Liver (tissue), 3 donors: ENCODE measurements at regions not wholly inside any gene's neighbourhood (a gene's known extent, or its start where the extent isn't known, plus 50 kb on each side); places are given as distances from the start of the nearest gene placed in this dataset.

Source experiments
- CTCF ChIP-seq: fragments of 150-350 bp; IDR thresholded peaks from 2 replicates; pipeline ENCODE4 v1.5.1; 2017; ENCODE audit warnings: improper control_type of control experiment, low read depth, low read length; ENCODE audit not compliant: missing input control
- EGR1 ChIP-seq, 2 donors: IDR thresholded peaks; 2 replicates each; pipeline ENCODE4 v1.6.1; 2016 to 2018; ENCODE audit warnings: antibody characterized with exemption in 2 of 2, low read depth in 2 of 2
- JUND ChIP-seq, 2 donors: IDR thresholded peaks; 2 replicates each; pipeline ENCODE4 v1.6.1; 2016; ENCODE audit warnings: antibody characterized with exemption in 2 of 2
- RAD21 ChIP-seq, 2 donors: IDR thresholded peaks; 2 replicates each; pipeline ENCODE4 v1.6.1; 2016; ENCODE audit warnings: antibody characterized with exemption in 2 of 2, mild to moderate bottlenecking in 2 of 2
- TF ChIP-seq, protein P1 (sequence below): IDR thresholded peaks from 2 replicates; pipeline ENCODE4 v1.6.1; 2016; ENCODE audit warnings: antibody characterized with exemption, mild to moderate bottlenecking
- TF ChIP-seq, protein P2 (sequence below): IDR thresholded peaks from 2 replicates; pipeline ENCODE4 v1.6.1; 2016; ENCODE audit warnings: antibody characterized with exemption
- donor health status: healthy.
- donor health status: healthy.

- TF ChIP-seq, protein P1, sequence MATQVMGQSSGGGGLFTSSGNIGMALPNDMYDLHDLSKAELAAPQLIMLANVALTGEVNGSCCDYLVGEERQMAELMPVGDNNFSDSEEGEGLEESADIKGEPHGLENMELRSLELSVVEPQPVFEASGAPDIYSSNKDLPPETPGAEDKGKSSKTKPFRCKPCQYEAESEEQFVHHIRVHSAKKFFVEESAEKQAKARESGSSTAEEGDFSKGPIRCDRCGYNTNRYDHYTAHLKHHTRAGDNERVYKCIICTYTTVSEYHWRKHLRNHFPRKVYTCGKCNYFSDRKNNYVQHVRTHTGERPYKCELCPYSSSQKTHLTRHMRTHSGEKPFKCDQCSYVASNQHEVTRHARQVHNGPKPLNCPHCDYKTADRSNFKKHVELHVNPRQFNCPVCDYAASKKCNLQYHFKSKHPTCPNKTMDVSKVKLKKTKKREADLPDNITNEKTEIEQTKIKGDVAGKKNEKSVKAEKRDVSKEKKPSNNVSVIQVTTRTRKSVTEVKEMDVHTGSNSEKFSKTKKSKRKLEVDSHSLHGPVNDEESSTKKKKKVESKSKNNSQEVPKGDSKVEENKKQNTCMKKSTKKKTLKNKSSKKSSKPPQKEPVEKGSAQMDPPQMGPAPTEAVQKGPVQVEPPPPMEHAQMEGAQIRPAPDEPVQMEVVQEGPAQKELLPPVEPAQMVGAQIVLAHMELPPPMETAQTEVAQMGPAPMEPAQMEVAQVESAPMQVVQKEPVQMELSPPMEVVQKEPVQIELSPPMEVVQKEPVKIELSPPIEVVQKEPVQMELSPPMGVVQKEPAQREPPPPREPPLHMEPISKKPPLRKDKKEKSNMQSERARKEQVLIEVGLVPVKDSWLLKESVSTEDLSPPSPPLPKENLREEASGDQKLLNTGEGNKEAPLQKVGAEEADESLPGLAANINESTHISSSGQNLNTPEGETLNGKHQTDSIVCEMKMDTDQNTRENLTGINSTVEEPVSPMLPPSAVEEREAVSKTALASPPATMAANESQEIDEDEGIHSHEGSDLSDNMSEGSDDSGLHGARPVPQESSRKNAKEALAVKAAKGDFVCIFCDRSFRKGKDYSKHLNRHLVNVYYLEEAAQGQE = no peak
- TF ChIP-seq, protein P2, sequence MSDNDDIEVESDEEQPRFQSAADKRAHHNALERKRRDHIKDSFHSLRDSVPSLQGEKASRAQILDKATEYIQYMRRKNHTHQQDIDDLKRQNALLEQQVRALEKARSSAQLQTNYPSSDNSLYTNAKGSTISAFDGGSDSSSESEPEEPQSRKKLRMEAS = no peak
- TF ChIP-seq CTCF (no peak), JUND (IDR thresholded peaks at IDR 0.05) (no peak), EGR1 (IDR thresholded peaks at IDR 0.05; ENCODE audit: low read depth in 2 of 2) (no peak), RAD21 (IDR thresholded peaks at IDR 0.05) (no peak)
Measured at GRCh38 chr22:47647720-47648119, 885.3 kb downstream of the TBC1D22A start.
